VCaP (cell line): ENCODE measurements at regions not wholly inside any gene's neighbourhood (a gene's known extent, or its start where the extent isn't known, plus 50 kb on each side); places are given as distances from the start of the nearest gene placed in this dataset.
"Not testable (repeated sequence)": the region's sequence is repeated elsewhere in the genome, so short reads cannot be mapped to it uniquely, and the experiment has no call there.

Experiments
- H3K27ac ChIP-seq: fragments of 450-650 bp; 2 replicates; pipeline ENCODE4 v1.5.1; 2017
- CTCF ChIP-seq: fragments of 450-650 bp; conservative IDR thresholded peaks from 2 replicates; pipeline ENCODE4 v1.5.1; 2017; ENCODE audit warnings: mild to moderate bottlenecking, moderate library complexity

GRCh38 chr9:84517026-84517425, 152.5 kb upstream of the NTRK2 start:
- TF ChIP-seq CTCF: no peak

GRCh38 chr9:84519413-84519812, 150.1 kb upstream of the NTRK2 start:
- H3K27ac ChIP-seq: no peak overlapping the region
- TF ChIP-seq CTCF: no peak

More at GRCh38 chr9:84517026-84517425, 152.5 kb upstream of the NTRK2 start:
- no peak overlapping the region for H3K27ac ChIP-seq

GRCh38 chr9:84521208-84521607, 148.3 kb upstream of the NTRK2 start:
- H3K27ac ChIP-seq: no peak overlapping the region
- no peak for TF ChIP-seq CTCF

GRCh38 chr9:84526211-84526610, 143.3 kb upstream of the NTRK2 start:
- not testable (repeated sequence) for H3K27ac ChIP-seq

- not testable (repeated sequence) for H3K27ac ChIP-seq
These were observed 142.3 kb upstream of the NTRK2 start for GRCh38 chr9:84527060-84527720.

- H3K27ac ChIP-seq: not testable (repeated sequence)
These were observed 133.6 kb upstream of the NTRK2 start for GRCh38 chr9:84535973-84536372.

- TF ChIP-seq CTCF: no peak
- H3K27ac ChIP-seq: no peak overlapping the region
These were observed 130.7 kb upstream of the NTRK2 start for GRCh38 chr9:84538879-84539278.

GRCh38 chr9:84542554-84542953, 127.0 kb upstream of the NTRK2 start:
- no peak for TF ChIP-seq CTCF
- no peak overlapping the region for H3K27ac ChIP-seq

- no peak overlapping the region for H3K27ac ChIP-seq
- no peak for TF ChIP-seq CTCF
These were observed 115.4 kb upstream of the NTRK2 start for GRCh38 chr9:84554069-84554664.
